PC-9 (cell line): ENCODE measurements at regions not wholly inside any gene's neighbourhood (a gene's known extent, or its start where the extent isn't known, plus 50 kb on each side); places are given as distances from the start of the nearest gene placed in this dataset.

Source experiments
- BruUV-seq: library from RNA; stranded (reverse); fragments of 400-500 nt; replicated peaks from 2 replicates; lab custom pipeline; 2021; lab: Mats Ljungman, UMichigan
- CTCF ChIA-PET: fragments of 300-600 bp; sonication (Branson Sonifier 250); formaldehyde crosslinking; loops from one replicate; lab custom pipeline; 2022; ENCODE audit warnings: antibody characterized with exemption; lab: Charles Lee
- POLR2A ChIA-PET: fragments of 300-600 bp; sonication (Branson Sonifier 250); formaldehyde crosslinking; loops from one replicate; lab custom pipeline; 2022; ENCODE audit warnings: antibody characterized with exemption; ENCODE audit not compliant: unreplicated experiment; lab: Charles Lee
- DNase-seq, 2 experiments: peaks; one replicate each; pipeline versions ENCODE4 v3.0.0 to v3.0.0-alpha.2; 2015 to 2022; ENCODE audit warnings: mixed read lengths in 1 of 2
- H2AFZ ChIP-seq: fragments of 200-600 bp; sonication (generic); 2 replicates; pipeline ENCODE4 v1.8.1; 2017; ENCODE audit warnings: antibody characterized with exemption
- H3F3A ChIP-seq: fragments of 200-600 bp; sonication (generic); 2 replicates; pipeline ENCODE4 v1.8.1; 2017; ENCODE audit warnings: antibody characterized with exemption, mild to moderate bottlenecking, low read depth; ENCODE audit not compliant: insufficient read depth
- H3K27ac ChIP-seq: fragments of 200-600 bp; sonication (generic); 2 replicates; pipeline ENCODE4 v1.6.1; 2016; ENCODE audit warnings: mixed run types
- H3K27me3 ChIP-seq: fragments of 200-600 bp; sonication (generic); 2 replicates; pipeline ENCODE4 v1.6.1; 2016; ENCODE audit warnings: low read depth, mixed run types; ENCODE audit not compliant: insufficient read depth
- H3K36me3 ChIP-seq: fragments of 200-600 bp; sonication (generic); 2 replicates; pipeline ENCODE4 v1.6.1; 2016; ENCODE audit warnings: low read depth, mixed run types
- H3K4me1 ChIP-seq: fragments of 200-600 bp; sonication (generic); replicated peaks from 2 replicates; pipeline ENCODE4 v1.6.1; 2016; ENCODE audit warnings: mixed run types; ENCODE audit not compliant: insufficient read depth
- H3K4me2 ChIP-seq: fragments of 200-600 bp; sonication (generic); 2 replicates; pipeline ENCODE4 v1.6.1; 2017; ENCODE audit warnings: mixed run types
- H3K4me3 ChIP-seq: fragments of 200-600 bp; sonication (generic); 2 replicates; pipeline ENCODE4 v1.6.1; 2016; ENCODE audit warnings: mixed run types
- H3K79me2 ChIP-seq: fragments of 200-600 bp; sonication (generic); 2 replicates; pipeline ENCODE4 v1.6.1; 2017; ENCODE audit warnings: low read depth, mixed run types
- H3K9me2 ChIP-seq: fragments of 200-600 bp; sonication (generic); 2 replicates; pipeline ENCODE4 v1.8.1; 2017; ENCODE audit warnings: mild to moderate bottlenecking; ENCODE audit not compliant: insufficient read depth
- H3K9me3 ChIP-seq: fragments of 200-600 bp; sonication (generic); 2 replicates; pipeline ENCODE4 v1.8.1; 2016; ENCODE audit warnings: low read depth; ENCODE audit not compliant: insufficient read depth
- H4K20me1 ChIP-seq: fragments of 200-600 bp; sonication (generic); 2 replicates; pipeline ENCODE4 v1.8.1; 2017; ENCODE audit not compliant: insufficient read depth
- EZH2 ChIP-seq: fragments of 200-600 bp; sonication (generic); IDR thresholded peaks from 2 replicates; pipeline ENCODE4 v1.8.0; 2017; ENCODE audit warnings: antibody characterized with exemption, low read depth
- intact Hi-C: fragments of 100-400 bp; cut with micrococcal nuclease; formaldehyde crosslinking; loops from one replicate; pipeline ENCODE4 v1.10.0; 2022; ENCODE audit not compliant: unreplicated experiment
- TF ChIP-seq, protein P1 (sequence below): fragments of 200-600 bp; sonication (generic); conservative IDR thresholded peaks from 2 replicates; pipeline ENCODE4 v1.6.1; 2017; ENCODE audit warnings: mixed run types, antibody characterized with exemption, mild to moderate bottlenecking, moderate library complexity

DNA sequence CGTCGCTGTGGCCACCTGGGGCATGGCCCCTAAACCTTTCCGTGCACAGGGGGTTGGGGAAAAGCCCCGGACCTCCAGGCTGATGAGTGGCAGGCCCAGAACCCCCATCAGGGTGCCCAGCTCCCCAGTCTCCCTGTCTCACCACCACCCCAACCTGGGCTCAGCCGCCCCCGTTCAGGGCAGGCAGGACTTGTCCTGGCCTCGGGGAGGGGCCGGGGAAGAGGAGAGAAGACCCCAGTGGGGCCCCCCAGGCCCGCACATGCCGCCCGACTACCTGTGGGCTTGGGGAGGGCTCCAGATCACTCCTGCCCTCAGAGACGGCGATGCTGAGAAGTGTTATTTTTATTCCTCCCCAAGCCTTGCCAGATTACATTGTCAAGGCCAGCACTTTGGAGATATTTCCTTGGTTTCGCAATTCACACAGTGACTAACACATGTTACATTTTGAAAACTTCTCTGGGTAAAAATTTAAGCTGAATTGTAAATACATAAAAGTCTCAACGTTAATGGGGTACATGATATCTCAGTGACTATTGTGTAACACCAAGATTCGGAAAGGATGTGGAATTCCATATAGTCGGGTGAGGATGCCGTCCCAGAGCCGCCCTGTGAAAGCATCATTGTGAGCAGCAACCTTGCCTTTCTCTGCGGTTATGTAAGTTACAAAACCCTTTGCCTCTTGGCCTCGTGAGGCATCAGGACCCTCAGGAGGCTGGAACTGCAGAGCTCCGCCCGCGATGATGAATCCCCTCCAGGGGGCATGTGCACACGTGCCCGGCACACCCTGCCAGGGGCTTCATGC lies 85.6 kb upstream of the DIO3 start:
- Histone ChIP-seq H4K20me1 (no peaks in the 10 kb centered on the region), H2AFZ (peak overlapping the region; percentile 67), H3K4me3 (peak overlapping the region; percentile 68), H3K27me3 (no peaks in the 10 kb centered on the region), H3K9me2 (no peaks in the 10 kb centered on the region), H3K4me1 (peaks cover 59% of the 10 kb centered on the region), H3F3A (peaks cover 53% of the 10 kb centered on the region), H3K36me3 (no peaks in the 10 kb centered on the region), H3K27ac (peak overlapping the region; percentile 91), H3K79me2 (peaks cover 40% of the 10 kb centered on the region), H3K9me3 (no peaks in the 10 kb centered on the region), H3K4me2 (peak overlapping the region; percentile 93)
- intact Hi-C loops = loop anchor here (2.0 to 5.0 kb wide), 4 partner anchors 63 to 887 kb away; partner anchors contain the start of genes CINP and TECPR2
- peak; percentile 44 to 94 for DNase-seq
- ChIA-PET CTCF (no interaction called here), POLR2A (interaction anchor here (0.5 to 0.8 kb wide), 3 partner anchors 16 to 887 kb away, joined by 3 to 5 read pairs (median 4); partner anchors contain the start of genes CINP and TECPR2)
- TF ChIP-seq EZH2 = no peak
- TF ChIP-seq, protein P1, sequence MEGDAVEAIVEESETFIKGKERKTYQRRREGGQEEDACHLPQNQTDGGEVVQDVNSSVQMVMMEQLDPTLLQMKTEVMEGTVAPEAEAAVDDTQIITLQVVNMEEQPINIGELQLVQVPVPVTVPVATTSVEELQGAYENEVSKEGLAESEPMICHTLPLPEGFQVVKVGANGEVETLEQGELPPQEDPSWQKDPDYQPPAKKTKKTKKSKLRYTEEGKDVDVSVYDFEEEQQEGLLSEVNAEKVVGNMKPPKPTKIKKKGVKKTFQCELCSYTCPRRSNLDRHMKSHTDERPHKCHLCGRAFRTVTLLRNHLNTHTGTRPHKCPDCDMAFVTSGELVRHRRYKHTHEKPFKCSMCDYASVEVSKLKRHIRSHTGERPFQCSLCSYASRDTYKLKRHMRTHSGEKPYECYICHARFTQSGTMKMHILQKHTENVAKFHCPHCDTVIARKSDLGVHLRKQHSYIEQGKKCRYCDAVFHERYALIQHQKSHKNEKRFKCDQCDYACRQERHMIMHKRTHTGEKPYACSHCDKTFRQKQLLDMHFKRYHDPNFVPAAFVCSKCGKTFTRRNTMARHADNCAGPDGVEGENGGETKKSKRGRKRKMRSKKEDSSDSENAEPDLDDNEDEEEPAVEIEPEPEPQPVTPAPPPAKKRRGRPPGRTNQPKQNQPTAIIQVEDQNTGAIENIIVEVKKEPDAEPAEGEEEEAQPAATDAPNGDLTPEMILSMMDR = no peak
- no TSS peak for BruUV-seq

DNA sequence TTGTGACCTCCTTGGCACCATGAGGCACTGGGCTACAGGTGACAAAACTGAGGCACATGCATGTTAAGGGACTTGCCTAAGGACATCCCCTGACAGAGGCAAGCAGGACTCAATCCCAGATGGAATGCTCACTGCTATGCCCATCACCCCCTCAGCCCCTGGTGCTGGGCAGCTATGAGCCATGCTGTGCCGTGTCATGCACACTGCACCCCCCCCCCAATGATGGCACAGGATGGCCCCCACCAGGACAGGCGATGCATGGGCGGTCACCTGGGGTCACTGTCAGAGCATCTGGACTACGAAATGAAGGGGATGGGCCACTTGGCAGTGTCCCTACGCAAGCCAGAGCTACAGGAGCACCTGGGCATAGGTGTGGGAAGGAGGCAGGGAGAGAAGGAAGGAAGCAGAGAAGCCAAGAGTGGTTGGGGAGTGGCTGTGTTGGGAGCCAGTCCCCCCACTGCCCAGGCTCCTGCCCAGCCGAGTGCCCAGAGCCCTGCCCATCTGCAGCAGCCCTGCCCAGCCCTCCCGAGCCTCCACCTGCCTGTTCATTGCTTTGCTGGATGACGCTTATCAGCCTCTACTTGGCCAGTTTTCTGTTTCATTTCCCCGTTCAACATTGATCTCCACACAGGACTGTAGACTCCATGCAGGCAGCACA lies 84.9 kb upstream of the DIO3 start:
- peaks cover 40% of the 10 kb centered on the region for H3K79me2 ChIP-seq
- peak overlapping the region; percentile 67 for H2AFZ ChIP-seq
- intact Hi-C loops = loop anchor here (2.0 to 5.0 kb wide), 4 partner anchors 64 to 886 kb away; partner anchors contain the start of genes CINP and TECPR2
- no peaks in the 10 kb centered on the region for H4K20me1 ChIP-seq
- H3K9me2 ChIP-seq = no peaks in the 10 kb centered on the region
- peak overlapping the region; percentile 68 for H3K4me3 ChIP-seq
- peak overlapping the region; percentile 93 for H3K4me2 ChIP-seq
- peak overlapping the region; percentile 91 for H3K27ac ChIP-seq
- H3K4me1 ChIP-seq = peaks cover 65% of the 10 kb centered on the region
- TF ChIP-seq EZH2 = no peak
- TF ChIP-seq, protein P1 = no peak
- DNase-seq = peak in 1 of 2 experiments; percentile 75
- no peaks in the 10 kb centered on the region for H3K36me3 ChIP-seq
- H3F3A ChIP-seq = peaks cover 59% of the 10 kb centered on the region
- BruUV-seq = TSS peak; percentile 62
- ChIA-PET POLR2A (interaction anchor here (0.5 to 0.8 kb wide), 5 partner anchors 89 to 1537 kb away, joined by 3 to 8 read pairs (median 3); partner anchors contain the start of genes CINP and TECPR2), CTCF (no interaction called here)
- H3K9me3 ChIP-seq = no peaks in the 10 kb centered on the region
- H3K27me3 ChIP-seq = no peaks in the 10 kb centered on the region

DNA sequence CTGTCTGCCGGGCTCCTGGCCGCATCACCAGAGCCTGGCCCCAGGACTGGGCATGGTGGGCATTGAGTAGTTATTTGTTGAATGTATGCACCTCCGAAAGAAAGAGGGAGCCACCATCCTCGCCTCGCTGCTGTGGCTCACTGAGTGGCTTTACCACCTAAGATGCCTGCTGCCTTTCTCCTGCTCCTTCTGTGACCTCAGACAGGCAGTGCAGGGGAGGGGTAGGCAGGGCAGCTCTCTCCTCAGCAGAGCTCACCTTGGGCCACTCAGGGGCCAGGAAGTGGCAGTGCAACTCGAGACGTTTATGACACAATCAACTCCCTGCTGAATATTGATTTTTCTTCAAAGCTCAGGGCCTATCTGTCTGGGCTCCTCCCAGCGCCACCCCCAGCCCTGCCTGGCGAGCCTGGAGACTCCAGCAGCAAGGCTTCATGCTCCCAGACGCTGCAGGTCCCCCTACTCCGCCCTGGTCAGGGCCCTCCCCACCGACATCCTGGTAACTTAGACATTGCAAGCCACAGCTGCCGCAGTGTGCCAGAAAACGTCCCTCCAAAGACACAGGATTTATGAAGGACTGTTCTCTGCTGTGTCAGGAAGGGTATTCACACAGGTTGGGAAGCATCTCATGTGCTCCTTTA lies 84.3 kb upstream of the DIO3 start:
- Histone ChIP-seq H3K27ac (peak overlapping the region; percentile 91), H3K4me2 (peak overlapping the region; percentile 93), H3K9me3 (peaks cover 3% of the 10 kb centered on the region), H2AFZ (peak overlapping the region; percentile 67), H3K79me2 (peaks cover 40% of the 10 kb centered on the region), H3K4me3 (peak overlapping the region; percentile 68), H3K36me3 (no peaks in the 10 kb centered on the region), H3F3A (peaks cover 65% of the 10 kb centered on the region), H3K4me1 (peaks cover 71% of the 10 kb centered on the region), H4K20me1 (no peaks in the 10 kb centered on the region), H3K27me3 (no peaks in the 10 kb centered on the region), H3K9me2 (no peaks in the 10 kb centered on the region)
- no peak for TF ChIP-seq EZH2
- TF ChIP-seq, protein P1 = peak; percentile 38; the same call in 1 of the 2 replicates
- DNase-seq = peak; percentile 94 to 100
- intact Hi-C loops = loop anchor here (1.0 to 5.0 kb wide), 5 partner anchors 64 to 886 kb away; partner anchors contain the start of genes CINP and TECPR2
- ChIA-PET CTCF (interaction anchor here (0.6 kb wide), 1 partner anchor 8 kb away, joined by 3 read pairs; no protein-coding TSS in a partner anchor), POLR2A (interaction anchor here (0.5 to 0.7 kb wide), 8 partner anchors 46 to 1537 kb away, joined by 3 to 9 read pairs (median 6); no protein-coding TSS in a partner anchor)
- BruUV-seq = no TSS peak
